NCI-H1092 (cell line): ENCODE measurements at regions not wholly inside any gene's neighbourhood (a gene's known extent, or its start where the extent isn't known, plus 50 kb on each side); places are given as distances from the start of the nearest gene placed in this dataset.
"Not testable (repeated sequence)": the region's sequence is repeated elsewhere in the genome, so short reads cannot be mapped to it uniquely, and the experiment has no call there.

ENCODE experiments used
- DNase-seq: peaks from one replicate; lab custom pipeline; 2025; lab: John Stamatoyannopoulos, UW

DNA sequence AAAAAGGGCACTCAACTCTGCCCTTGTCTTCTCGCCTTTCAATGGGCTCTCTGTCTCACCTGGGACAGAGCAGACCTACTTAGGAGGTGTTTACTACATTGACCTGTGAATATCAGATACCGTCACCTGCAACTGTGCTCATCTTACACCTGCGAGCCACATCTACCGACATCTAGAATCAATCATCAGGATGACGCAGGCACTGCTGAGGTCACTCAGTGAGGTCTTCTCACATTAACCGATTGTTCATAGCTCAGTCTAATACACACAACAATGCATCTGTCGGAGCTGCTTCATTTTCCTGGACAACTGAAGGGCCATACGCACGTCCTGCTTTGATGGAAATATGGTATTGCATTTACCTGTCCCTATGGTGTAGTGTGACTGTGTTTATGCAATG, 211.9 kb downstream of the FGF9 start:
- DNase-seq, result no peak

GRCh38 chr13:21883713-21884112, 212.8 kb downstream of the FGF9 start:
- DNase-seq, result no peak

- DNase-seq, result peak; percentile 50
Observed at GRCh38 chr13:21884299-21884909, 213.5 kb downstream of the FGF9 start.

DNA sequence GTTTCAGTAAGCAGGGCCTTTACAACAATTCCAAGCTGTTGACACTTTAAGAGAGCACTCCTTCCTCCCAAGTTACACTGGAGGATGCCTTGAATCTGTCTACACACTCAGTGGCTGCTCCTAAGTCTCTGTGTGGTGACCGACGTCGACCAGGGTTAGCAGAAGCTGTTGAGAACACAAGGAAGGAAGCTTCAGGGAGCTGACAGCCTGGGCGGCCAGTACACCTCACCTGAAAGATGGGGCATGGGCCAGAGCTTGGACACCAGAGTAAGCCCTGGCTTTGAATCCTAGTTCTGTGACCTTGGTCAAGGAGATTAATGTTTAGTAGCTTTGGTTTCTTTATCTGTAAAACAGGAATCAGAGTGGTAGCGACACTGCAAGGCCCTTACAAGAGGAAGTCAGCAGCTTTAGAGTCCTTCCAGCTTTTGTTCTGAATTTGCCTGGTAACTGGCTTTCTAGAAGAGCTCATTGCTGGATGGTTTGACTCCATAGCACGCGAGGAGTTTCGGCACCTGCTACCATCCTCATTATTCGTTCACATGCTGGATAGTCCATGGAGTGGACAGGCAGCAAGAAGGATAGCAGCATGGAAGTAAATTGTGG, 214.2 kb downstream of the FGF9 start:
- no peak for DNase-seq

DNA sequence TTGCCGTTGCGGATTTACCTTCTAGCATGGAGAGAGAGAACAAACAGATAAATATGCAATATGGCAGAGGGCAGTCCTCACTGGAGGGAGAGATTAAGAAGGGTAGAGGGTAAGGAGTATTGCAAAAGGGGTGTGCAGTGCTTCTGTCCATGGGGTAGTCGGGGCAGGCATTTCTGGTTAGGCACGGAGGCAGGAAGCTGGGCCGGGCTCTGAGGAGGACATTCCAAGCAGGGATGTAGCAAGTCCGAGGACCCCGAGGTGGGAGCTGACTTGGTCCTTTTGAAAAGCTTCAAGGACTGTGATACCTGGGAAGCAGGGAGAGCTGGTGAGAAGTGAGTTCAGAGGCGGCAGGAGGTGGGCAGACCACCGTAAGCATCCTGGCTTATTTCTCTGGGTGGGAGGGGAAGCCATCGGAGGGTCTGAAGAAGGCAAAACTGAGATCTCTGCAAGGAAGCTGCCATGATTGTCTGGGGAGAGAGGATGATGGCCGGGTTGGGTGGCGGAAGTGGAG, 214.9 kb downstream of the FGF9 start:
- no peak for DNase-seq

- DNase-seq, result no peak
Observed at GRCh38 chr13:21889651-21890050, 218.8 kb downstream of the FGF9 start.

DNA sequence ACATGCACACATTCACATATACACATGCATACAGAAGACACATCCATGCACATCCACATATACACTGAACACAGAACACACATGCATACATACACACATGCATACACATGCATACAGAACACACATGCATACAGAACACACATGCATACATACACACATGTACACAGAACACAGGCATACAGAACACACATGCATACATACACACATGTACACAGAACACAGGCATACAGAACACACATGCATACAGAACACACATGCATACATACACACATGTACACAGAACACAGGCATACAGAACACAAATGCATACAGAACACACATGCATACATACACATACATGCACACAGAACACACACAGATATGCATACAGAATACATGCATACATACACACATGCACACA, 219.3 kb downstream of the FGF9 start:
- not testable (repeated sequence) for DNase-seq

GRCh38 chr13:21894091-21894490, 223.2 kb downstream of the FGF9 start:
- DNase-seq, result peak; percentile 75

- no peak for DNase-seq
Observed at GRCh38 chr13:21894703-21895699, 224.1 kb downstream of the FGF9 start.

DNA sequence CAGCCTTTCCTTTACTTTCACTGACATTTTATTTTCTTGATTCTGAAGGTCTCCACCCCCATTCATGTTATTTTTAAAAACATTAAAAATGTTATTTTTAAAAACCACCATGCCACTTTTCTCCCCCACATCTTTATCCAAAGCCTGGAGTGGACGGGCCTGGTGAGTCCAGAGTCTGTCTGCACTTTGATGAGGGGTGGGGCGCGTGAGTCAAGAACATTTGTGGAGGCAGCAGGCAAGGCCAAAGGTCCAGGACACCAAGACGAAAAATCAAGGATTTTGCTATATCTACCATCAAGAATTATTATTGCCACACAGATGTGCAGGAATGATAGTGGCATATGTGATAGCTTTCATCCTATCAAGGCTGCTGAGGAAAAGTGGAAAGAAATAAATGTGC, 224.9 kb downstream of the FGF9 start:
- no peak for DNase-seq

DNA sequence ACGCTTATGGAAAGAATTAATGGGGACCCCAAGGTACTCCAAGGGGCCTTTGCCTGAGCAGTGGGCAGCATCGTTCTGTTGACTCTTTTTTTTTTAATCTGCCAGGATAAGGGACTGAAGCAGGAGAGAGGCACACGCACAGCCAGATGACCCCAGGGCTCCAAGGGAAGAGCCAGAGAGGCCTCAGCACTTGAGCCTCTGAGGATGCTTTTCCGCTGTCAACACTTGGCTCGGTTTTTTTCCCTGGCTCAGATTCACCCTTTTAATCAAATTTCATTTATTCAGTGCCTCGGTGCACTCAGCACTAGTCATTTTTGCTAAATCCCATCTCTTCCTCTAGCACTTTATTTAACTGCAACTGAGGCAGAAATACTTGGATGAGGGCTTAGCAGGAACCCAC, 226.3 kb downstream of the FGF9 start:
- no peak for DNase-seq

GRCh38 chr13:21898459-21898858, 227.6 kb downstream of the FGF9 start:
- no peak for DNase-seq

DNA sequence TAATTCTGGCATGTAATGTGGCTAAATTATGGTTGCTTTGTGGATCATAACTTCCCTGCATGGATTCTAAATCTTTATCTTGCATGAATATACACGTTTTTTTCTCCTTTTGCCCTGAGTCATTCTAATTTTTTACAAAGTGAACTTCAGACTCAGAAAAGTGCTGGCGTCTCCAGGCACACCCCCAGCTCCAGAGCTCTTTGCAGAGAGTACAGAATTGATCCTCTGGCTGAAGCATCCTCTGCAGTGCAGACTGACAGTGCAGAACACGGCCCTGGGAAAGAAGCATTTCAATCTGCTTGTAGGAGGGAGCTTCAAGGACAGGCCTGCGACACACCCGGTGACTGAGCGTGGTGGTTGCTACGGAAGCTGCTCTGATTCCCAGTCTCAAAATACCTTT, 228.1 kb downstream of the FGF9 start:
- no peak for DNase-seq

DNA sequence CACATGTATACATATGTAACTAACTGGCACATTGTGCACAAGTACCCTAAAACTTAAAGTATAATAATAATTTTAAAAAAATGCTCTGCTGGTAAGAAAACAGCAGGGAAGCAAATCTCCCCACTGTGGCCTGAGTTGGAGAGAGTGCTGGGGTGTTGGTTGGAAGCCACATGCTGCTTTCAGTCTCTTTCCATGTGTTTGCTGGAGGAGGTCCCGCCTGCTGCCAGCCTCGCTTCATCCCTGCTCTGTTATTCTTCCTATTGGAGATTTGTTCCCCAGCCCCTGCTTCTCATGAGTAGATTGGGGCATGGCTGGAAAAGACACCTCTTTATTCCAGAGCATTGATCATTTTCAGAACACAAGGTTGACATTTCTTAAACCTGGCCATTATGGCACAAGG, 230.5 kb downstream of the FGF9 start:
- no peak for DNase-seq

- DNase-seq, result no peak
Observed at GRCh38 chr13:21901811-21902708, 231.2 kb downstream of the FGF9 start.

DNA sequence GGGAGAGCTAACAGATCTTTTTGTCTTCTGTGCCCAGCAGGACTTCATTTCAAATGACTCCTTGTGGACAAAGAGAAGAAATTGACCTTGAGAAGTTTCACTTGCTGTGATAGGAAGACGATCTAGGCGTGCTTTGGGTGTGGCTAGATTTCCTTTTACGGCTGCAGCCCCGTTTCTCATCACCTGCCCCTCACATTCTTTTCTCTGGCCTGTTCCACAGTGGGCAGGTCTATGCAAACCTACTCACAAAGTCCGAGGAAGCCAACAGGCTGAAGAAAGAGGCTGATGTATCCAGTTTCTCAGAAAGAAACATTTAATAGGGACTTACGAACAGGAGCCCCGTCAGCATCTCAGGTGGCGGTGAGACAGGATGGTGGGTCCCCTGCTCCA, 231.8 kb downstream of the FGF9 start:
- DNase-seq, result no peak

DNA sequence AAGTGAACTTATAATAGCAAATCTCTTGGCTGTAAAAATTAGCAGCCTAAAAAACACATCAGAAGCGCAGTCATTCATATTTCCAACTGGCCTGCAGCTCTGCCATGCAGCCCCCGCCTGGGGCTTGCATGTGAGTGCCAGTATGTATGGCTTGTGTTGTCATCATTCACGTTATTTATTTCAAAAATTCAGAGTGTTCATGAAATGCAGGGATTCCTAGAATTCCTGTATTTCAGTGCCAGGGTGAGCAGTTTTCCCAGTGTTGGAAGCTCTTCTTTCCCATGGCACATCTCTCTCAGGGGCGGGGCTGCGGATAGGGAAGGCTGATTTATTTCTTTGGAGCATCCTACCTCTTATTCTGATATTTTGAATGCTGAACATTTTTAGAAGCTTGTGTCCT, 234.6 kb downstream of the FGF9 start:
- DNase-seq, result no peak

GRCh38 chr13:21909331-21909730, 238.5 kb downstream of the FGF9 start:
- no peak for DNase-seq

DNA sequence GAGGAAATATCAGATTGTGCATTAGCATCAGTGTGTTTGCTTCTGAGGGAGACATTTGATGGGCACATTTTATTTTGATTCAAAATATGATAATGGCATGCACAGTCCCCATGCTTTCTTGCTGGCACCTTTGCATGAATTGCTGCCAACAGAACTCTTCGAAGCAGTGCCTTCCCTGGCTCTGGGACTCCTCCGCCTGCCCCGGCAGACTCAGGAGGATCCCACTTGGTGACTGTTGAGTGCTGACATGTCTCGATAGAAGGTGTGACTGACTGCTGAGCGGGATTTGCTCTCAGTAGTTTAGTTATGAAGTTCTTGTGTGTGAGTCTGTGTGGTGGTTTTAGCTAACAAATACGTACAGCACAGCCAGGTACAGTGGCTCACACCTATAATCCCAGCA, 239.7 kb downstream of the FGF9 start:
- DNase-seq, result no peak

DNA sequence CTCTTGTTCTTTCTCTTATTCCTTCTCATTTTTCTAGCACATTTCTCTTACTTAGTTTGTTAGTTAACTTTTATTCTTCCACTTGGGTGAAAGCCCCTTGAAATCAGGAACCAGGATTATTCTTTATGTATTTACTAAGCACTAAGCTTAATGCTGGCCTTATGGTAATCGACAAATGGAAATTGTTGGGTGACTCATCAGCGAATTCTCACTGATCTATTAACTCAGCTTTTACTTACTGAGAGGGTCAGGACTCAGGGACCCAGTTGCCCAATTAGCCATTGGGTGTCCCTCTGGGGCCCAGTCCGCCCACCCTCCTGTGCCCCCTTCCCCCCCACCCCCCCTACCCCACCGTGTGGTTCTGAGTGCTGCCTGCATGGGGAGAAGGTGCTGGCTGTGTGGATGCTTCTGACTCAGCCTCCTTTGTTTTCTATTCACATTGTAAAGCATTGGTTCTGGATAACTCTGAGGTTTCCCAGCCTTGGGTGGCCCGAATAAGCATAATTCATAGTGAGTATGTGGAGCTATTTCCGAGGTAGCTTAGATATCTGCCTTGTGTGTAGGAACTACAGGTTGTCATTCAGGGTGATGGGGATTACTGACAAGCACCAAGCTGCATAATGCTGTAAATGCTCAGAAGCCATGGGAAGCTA, 240.9 kb downstream of the FGF9 start:
- no peak for DNase-seq

DNA sequence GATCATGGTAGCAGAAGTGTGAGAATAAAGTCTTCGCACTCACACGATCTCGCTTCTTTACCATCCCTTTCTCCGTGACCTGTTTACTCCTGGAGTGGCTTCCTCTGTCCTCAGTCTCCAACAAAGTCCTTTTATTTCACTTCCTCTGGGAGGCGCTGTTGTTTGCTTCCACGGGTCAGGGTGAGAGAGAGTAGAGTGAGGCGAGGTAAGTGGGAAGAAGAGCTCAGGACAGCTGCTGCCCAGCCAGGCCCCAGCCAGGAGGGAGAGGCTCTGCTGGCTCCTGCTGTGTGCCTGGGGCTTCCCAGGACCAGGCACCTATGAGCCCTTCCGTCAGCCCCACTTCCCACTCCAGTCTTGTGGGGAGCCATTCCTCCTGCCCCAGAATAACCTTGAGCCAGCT, 242.1 kb downstream of the FGF9 start:
- DNase-seq, result peak; percentile 56
